ENCODE measurements at regions not wholly inside any gene's neighbourhood (a gene's known extent, or its start where the extent isn't known, plus 50 kb on each side); places are given as distances from the start of the nearest gene placed in this dataset.
"Not testable (repeated sequence)": the region's sequence is repeated elsewhere in the genome, so short reads cannot be mapped to it uniquely, and the experiment has no call there.

GRCh38 chr2:198916548-198917080 is 541.1 kb downstream of the SATB2 start:
- no peak for DNase-seq (ENCODE audit: low read depth, low spot score)

GRCh38 chr2:198913394-198914152 is 544.2 kb downstream of the SATB2 start:
- DNase-seq (ENCODE audit: low read depth, low spot score), result no peak

- DNase-seq (ENCODE audit: low read depth, low spot score), result no peak
Measured at GRCh38 chr2:198909525-198910267, 548.0 kb downstream of the SATB2 start.

- no peak for DNase-seq (ENCODE audit: low read depth, low spot score)
Measured at GRCh38 chr2:198905881-198906612, 551.7 kb downstream of the SATB2 start.

- no peak for DNase-seq (ENCODE audit: low read depth, low spot score)
Measured at GRCh38 chr2:198901894-198902293, 555.8 kb downstream of the SATB2 start.

- no peak for DNase-seq (ENCODE audit: low read depth, low spot score)
Measured at GRCh38 chr2:198900141-198900540, 557.6 kb downstream of the SATB2 start.

- DNase-seq (ENCODE audit: low read depth, low spot score), result no peak
Measured at GRCh38 chr2:198890490-198890889, 567.2 kb downstream of the SATB2 start.

- DNase-seq (ENCODE audit: low read depth, low spot score), result no peak
Measured at GRCh38 chr2:198883604-198884003, 574.1 kb downstream of the SATB2 start.

- DNase-seq (ENCODE audit: low read depth, low spot score), result no peak
Measured at GRCh38 chr2:198880986-198881385, 576.8 kb downstream of the SATB2 start.

- no peak for DNase-seq (ENCODE audit: low read depth, low spot score)
Measured at GRCh38 chr2:198880421-198880820, 577.3 kb downstream of the SATB2 start.

- DNase-seq (ENCODE audit: low read depth, low spot score), result no peak
Measured at GRCh38 chr2:198874472-198874858, 583.3 kb downstream of the SATB2 start.

GRCh38 chr2:198873503-198874471 is 584.0 kb downstream of the SATB2 start:
- DNase-seq (ENCODE audit: low read depth, low spot score), result no peak

GRCh38 chr2:198863655-198864054 is 594.1 kb downstream of the SATB2 start:
- no peak for DNase-seq (ENCODE audit: low read depth, low spot score)

- no peak for DNase-seq (ENCODE audit: low read depth, low spot score)
Measured at GRCh38 chr2:198861080-198861479, 596.7 kb downstream of the SATB2 start.

- no peak for DNase-seq (ENCODE audit: low read depth, low spot score)
Measured at GRCh38 chr2:198857246-198857645, 600.5 kb downstream of the SATB2 start.

- not testable (repeated sequence) for DNase-seq (ENCODE audit: low read depth, low spot score)
Measured at GRCh38 chr2:198855746-198856145, 602.0 kb downstream of the SATB2 start.

GRCh38 chr2:198852248-198852647 is 605.5 kb downstream of the SATB2 start:
- no peak for DNase-seq (ENCODE audit: low read depth, low spot score)

- DNase-seq (ENCODE audit: low read depth, low spot score), result no peak
Measured at GRCh38 chr2:198825534-198825933, 632.2 kb downstream of the SATB2 start.

- no peak for DNase-seq (ENCODE audit: low read depth, low spot score)
Measured at GRCh38 chr2:198817536-198817935, 640.2 kb downstream of the SATB2 start.

GRCh38 chr2:198815626-198816025 is 642.1 kb downstream of the SATB2 start:
- DNase-seq (ENCODE audit: low read depth, low spot score), result no peak

GRCh38 chr2:198811198-198811597 is 646.5 kb downstream of the SATB2 start:
- no peak for DNase-seq (ENCODE audit: low read depth, low spot score)
